ENCODE measurements at regions not wholly inside any gene's neighbourhood (a gene's known extent, or its start where the extent isn't known, plus 50 kb on each side); places are given as distances from the start of the nearest gene placed in this dataset.

- TF ChIP-seq CTCF (IDR thresholded peaks at IDR 0.05; ENCODE audit: insufficient read depth, low read depth, low read length) (no peak), EZH2 (IDR thresholded peaks at IDR 0.05; ENCODE audit: insufficient read depth, low read length) (no peak)
- H3K27me3 ChIP-seq (ENCODE audit: insufficient read depth, low read length): no peaks in the 10 kb centered on the region
- H3K36me3 Mint-ChIP-seq (ENCODE audit: low read depth, unreplicated experiment): no peaks in the 10 kb centered on the region
- H3K9me3 ChIP-seq (ENCODE audit: insufficient read depth, low read depth, low read length): no peaks in the 10 kb centered on the region
- no peaks in the 10 kb centered on the region for H3K9me3 Mint-ChIP-seq (ENCODE audit: unreplicated experiment)
- no peaks in the 10 kb centered on the region for H3K4me1 ChIP-seq (ENCODE audit: insufficient read depth, low read length)
- FAIRE-seq (no peak), DNase-seq (ENCODE audit: low read depth) (no peak)
- H3K4me1 Mint-ChIP-seq (ENCODE audit: low read depth, unreplicated experiment): no peaks in the 10 kb centered on the region
- H3K4me3 ChIP-seq (ENCODE audit: insufficient read depth, low read depth, low read length): no peak overlapping the region
- H2AFZ ChIP-seq (ENCODE audit: low read depth, low read length): no peak overlapping the region
- H4K20me1 ChIP-seq (ENCODE audit: insufficient read depth, low read length): no peaks in the 10 kb centered on the region
- no peak overlapping the region for H3K4me2 ChIP-seq (ENCODE audit: low read length)
- no peak overlapping the region for H3K4me3 Mint-ChIP-seq (ENCODE audit: unreplicated experiment)
- no peaks in the 10 kb centered on the region for H3K79me2 ChIP-seq (ENCODE audit: insufficient read depth, low read length)
- H3K27ac Mint-ChIP-seq (ENCODE audit: unreplicated experiment): no peak overlapping the region
- H3K27me3 Mint-ChIP-seq (ENCODE audit: low read depth, unreplicated experiment): no peaks in the 10 kb centered on the region
- no peak overlapping the region for H3K27ac ChIP-seq (ENCODE audit: low read depth, low read length)
- no peaks in the 10 kb centered on the region for H3K36me3 ChIP-seq (ENCODE audit: insufficient read depth, low read length)
- H3K9ac ChIP-seq (ENCODE audit: low read length): no peak overlapping the region
Measured at GRCh38 chr12:40431169-40431568, 206.4 kb downstream of the LRRK2 start.

GRCh38 chr12:40435251-40435650 is 210.5 kb downstream of the LRRK2 start:
- H3K27me3 ChIP-seq (ENCODE audit: insufficient read depth, low read length): no peaks in the 10 kb centered on the region
- H3K4me2 ChIP-seq (ENCODE audit: low read length): no peak overlapping the region
- Mint-ChIP-seq H3K27ac (ENCODE audit: unreplicated experiment) (no peak overlapping the region), H3K4me1 (ENCODE audit: low read depth, unreplicated experiment) (no peaks in the 10 kb centered on the region), H3K36me3 (ENCODE audit: low read depth, unreplicated experiment) (no peaks in the 10 kb centered on the region), H3K27me3 (ENCODE audit: low read depth, unreplicated experiment) (no peaks in the 10 kb centered on the region), H3K9me3 (ENCODE audit: unreplicated experiment) (no peaks in the 10 kb centered on the region), H3K4me3 (ENCODE audit: unreplicated experiment) (no peak overlapping the region)
- H4K20me1 ChIP-seq (ENCODE audit: insufficient read depth, low read length): no peaks in the 10 kb centered on the region
- H3K9me3 ChIP-seq (ENCODE audit: insufficient read depth, low read depth, low read length): no peaks in the 10 kb centered on the region
- no peaks in the 10 kb centered on the region for H3K79me2 ChIP-seq (ENCODE audit: insufficient read depth, low read length)
- DNase-seq (ENCODE audit: low read depth): no peak
- H3K36me3 ChIP-seq (ENCODE audit: insufficient read depth, low read length): no peaks in the 10 kb centered on the region
- H3K9ac ChIP-seq (ENCODE audit: low read length): no peak overlapping the region
- H3K4me3 ChIP-seq (ENCODE audit: insufficient read depth, low read depth, low read length): no peak overlapping the region
- H2AFZ ChIP-seq (ENCODE audit: low read depth, low read length): no peak overlapping the region
- no peak overlapping the region for H3K27ac ChIP-seq (ENCODE audit: low read depth, low read length)
- H3K4me1 ChIP-seq (ENCODE audit: insufficient read depth, low read length): no peaks in the 10 kb centered on the region
- TF ChIP-seq CTCF (IDR thresholded peaks at IDR 0.05; ENCODE audit: insufficient read depth, low read depth, low read length) (no peak), EZH2 (IDR thresholded peaks at IDR 0.05; ENCODE audit: insufficient read depth, low read length) (no peak)
- no peak for FAIRE-seq

- Histone ChIP-seq H2AFZ (ENCODE audit: low read depth, low read length) (no peak overlapping the region), H3K79me2 (ENCODE audit: insufficient read depth, low read length) (no peaks in the 10 kb centered on the region), H3K9ac (ENCODE audit: low read length) (no peak overlapping the region), H3K4me3 (ENCODE audit: insufficient read depth, low read depth, low read length) (no peak overlapping the region), H3K36me3 (ENCODE audit: insufficient read depth, low read length) (no peaks in the 10 kb centered on the region), H3K4me2 (ENCODE audit: low read length) (no peak overlapping the region), H3K9me3 (ENCODE audit: insufficient read depth, low read depth, low read length) (no peaks in the 10 kb centered on the region), H4K20me1 (ENCODE audit: insufficient read depth, low read length) (no peaks in the 10 kb centered on the region), H3K27ac (ENCODE audit: low read depth, low read length) (no peak overlapping the region), H3K27me3 (ENCODE audit: insufficient read depth, low read length) (no peaks in the 10 kb centered on the region), H3K4me1 (ENCODE audit: insufficient read depth, low read length) (no peaks in the 10 kb centered on the region)
- H3K36me3 Mint-ChIP-seq (ENCODE audit: low read depth, unreplicated experiment): no peaks in the 10 kb centered on the region
- no peak overlapping the region for H3K27ac Mint-ChIP-seq (ENCODE audit: unreplicated experiment)
- H3K4me3 Mint-ChIP-seq (ENCODE audit: unreplicated experiment): no peak overlapping the region
- no peaks in the 10 kb centered on the region for H3K27me3 Mint-ChIP-seq (ENCODE audit: low read depth, unreplicated experiment)
- no peaks in the 10 kb centered on the region for H3K4me1 Mint-ChIP-seq (ENCODE audit: low read depth, unreplicated experiment)
- no peak for FAIRE-seq
- no peaks in the 10 kb centered on the region for H3K9me3 Mint-ChIP-seq (ENCODE audit: unreplicated experiment)
- no peak for DNase-seq (ENCODE audit: low read depth)
- no peak for TF ChIP-seq EZH2 (IDR thresholded peaks at IDR 0.05; ENCODE audit: insufficient read depth, low read length)
- TF ChIP-seq CTCF (IDR thresholded peaks at IDR 0.05; ENCODE audit: insufficient read depth, low read depth, low read length): no peak
Measured at GRCh38 chr12:40435951-40436350, 211.2 kb downstream of the LRRK2 start.
